ENCODE measurements at regions not wholly inside any gene's neighbourhood (a gene's known extent, or its start where the extent isn't known, plus 50 kb on each side); places are given as distances from the start of the nearest gene placed in this dataset.

- no peak for TF ChIP-seq FOXJ3 (CRISPR knock-in tag; IDR thresholded peaks at IDR 0.05; ENCODE audit: borderline replicate concordance)
- TF ChIP-seq, protein P1, sequence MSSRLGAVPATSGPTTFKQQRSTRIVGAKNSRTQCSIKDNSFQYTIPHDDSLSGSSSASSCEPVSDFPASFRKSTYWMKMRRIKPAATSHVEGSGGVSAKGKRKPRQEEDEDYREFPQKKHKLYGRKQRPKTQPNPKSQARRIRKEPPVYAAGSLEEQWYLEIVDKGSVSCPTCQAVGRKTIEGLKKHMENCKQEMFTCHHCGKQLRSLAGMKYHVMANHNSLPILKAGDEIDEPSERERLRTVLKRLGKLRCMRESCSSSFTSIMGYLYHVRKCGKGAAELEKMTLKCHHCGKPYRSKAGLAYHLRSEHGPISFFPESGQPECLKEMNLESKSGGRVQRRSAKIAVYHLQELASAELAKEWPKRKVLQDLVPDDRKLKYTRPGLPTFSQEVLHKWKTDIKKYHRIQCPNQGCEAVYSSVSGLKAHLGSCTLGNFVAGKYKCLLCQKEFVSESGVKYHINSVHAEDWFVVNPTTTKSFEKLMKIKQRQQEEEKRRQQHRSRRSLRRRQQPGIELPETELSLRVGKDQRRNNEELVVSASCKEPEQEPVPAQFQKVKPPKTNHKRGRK (CRISPR knock-in tag; IDR thresholded peaks at IDR 0.05; ENCODE audit: borderline replicate concordance): no peak
- TF ChIP-seq NFATC4 (CRISPR knock-in tag; IDR thresholded peaks at IDR 0.05): no peak
- TF ChIP-seq, protein P2, sequence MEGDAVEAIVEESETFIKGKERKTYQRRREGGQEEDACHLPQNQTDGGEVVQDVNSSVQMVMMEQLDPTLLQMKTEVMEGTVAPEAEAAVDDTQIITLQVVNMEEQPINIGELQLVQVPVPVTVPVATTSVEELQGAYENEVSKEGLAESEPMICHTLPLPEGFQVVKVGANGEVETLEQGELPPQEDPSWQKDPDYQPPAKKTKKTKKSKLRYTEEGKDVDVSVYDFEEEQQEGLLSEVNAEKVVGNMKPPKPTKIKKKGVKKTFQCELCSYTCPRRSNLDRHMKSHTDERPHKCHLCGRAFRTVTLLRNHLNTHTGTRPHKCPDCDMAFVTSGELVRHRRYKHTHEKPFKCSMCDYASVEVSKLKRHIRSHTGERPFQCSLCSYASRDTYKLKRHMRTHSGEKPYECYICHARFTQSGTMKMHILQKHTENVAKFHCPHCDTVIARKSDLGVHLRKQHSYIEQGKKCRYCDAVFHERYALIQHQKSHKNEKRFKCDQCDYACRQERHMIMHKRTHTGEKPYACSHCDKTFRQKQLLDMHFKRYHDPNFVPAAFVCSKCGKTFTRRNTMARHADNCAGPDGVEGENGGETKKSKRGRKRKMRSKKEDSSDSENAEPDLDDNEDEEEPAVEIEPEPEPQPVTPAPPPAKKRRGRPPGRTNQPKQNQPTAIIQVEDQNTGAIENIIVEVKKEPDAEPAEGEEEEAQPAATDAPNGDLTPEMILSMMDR (IDR thresholded peaks at IDR 0.05): no peak
- TF ChIP-seq, protein P3, sequence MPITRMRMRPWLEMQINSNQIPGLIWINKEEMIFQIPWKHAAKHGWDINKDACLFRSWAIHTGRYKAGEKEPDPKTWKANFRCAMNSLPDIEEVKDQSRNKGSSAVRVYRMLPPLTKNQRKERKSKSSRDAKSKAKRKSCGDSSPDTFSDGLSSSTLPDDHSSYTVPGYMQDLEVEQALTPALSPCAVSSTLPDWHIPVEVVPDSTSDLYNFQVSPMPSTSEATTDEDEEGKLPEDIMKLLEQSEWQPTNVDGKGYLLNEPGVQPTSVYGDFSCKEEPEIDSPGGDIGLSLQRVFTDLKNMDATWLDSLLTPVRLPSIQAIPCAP (CRISPR knock-in tag; IDR thresholded peaks at IDR 0.05): no peak
Observed at GRCh38 chr2:193103064-193103463, 908.3 kb upstream of the TMEFF2 start.

Data from WTC11 (cell line).